HL-60/S4 treated with retinoic acid at 250 ng/mL for 4 days and 3 days (cell line): ENCODE measurements at regions not wholly inside any gene's neighbourhood (a gene's known extent, or its start where the extent isn't known, plus 50 kb on each side); places are given as distances from the start of the nearest gene placed in this dataset.
"Not testable (repeated sequence)": the region's sequence is repeated elsewhere in the genome, so short reads cannot be mapped to it uniquely, and the experiment has no call there.

ENCODE experiments used
- in situ Hi-C: fragments of 300-500 bp; cut with MboI; formaldehyde crosslinking; loops from 2 replicates; pipeline ENCODE4 v1.7.0; 2022; ENCODE audit warnings: low sequenced_read_pairs

- in situ Hi-C loops, result no loop called here
Observed at GRCh38 chr21:15932726-15933125, 202.9 kb downstream of the USP25 start.

- in situ Hi-C loops, result no loop called here
Observed at GRCh38 chr21:15935530-15935929, 205.7 kb downstream of the USP25 start.

GRCh38 chr21:15943009-15943666, 213.4 kb downstream of the USP25 start:
- in situ Hi-C loops, result no loop called here

- in situ Hi-C loops, result no loop called here
Observed at GRCh38 chr21:15947677-15948076, 217.9 kb downstream of the USP25 start.

- in situ Hi-C loops, result no loop called here
Observed at GRCh38 chr21:15953551-15954116, 223.9 kb downstream of the USP25 start.

GRCh38 chr21:15964236-15964855, 234.6 kb downstream of the USP25 start:
- in situ Hi-C loops, result no loop called here

GRCh38 chr21:15966231-15966630, 236.4 kb downstream of the USP25 start:
- in situ Hi-C loops, result no loop called here

- in situ Hi-C loops, result no loop called here
Observed at GRCh38 chr21:15966651-15967050, 236.9 kb downstream of the USP25 start.

GRCh38 chr21:15967661-15968060, 237.9 kb downstream of the USP25 start:
- in situ Hi-C loops, result no loop called here

GRCh38 chr21:15968776-15969310, 239.1 kb downstream of the USP25 start:
- in situ Hi-C loops, result no loop called here

GRCh38 chr21:15976807-15977206, 247.0 kb downstream of the USP25 start:
- in situ Hi-C loops, result no loop called here

- in situ Hi-C loops, result no loop called here
Observed at GRCh38 chr21:15978215-15978738, 248.5 kb downstream of the USP25 start.

- in situ Hi-C loops, result not testable (repeated sequence)
Observed at GRCh38 chr21:15979493-15979892, 249.7 kb downstream of the USP25 start.

GRCh38 chr21:15986277-15986676, 256.5 kb downstream of the USP25 start:
- in situ Hi-C loops, result no loop called here

GRCh38 chr21:15992171-15992570, 262.4 kb downstream of the USP25 start:
- in situ Hi-C loops, result no loop called here

GRCh38 chr21:15993951-15994350, 264.2 kb downstream of the USP25 start:
- in situ Hi-C loops, result no loop called here

- in situ Hi-C loops, result no loop called here
Observed at GRCh38 chr21:15999741-16000140, 270.0 kb downstream of the USP25 start.

GRCh38 chr21:16002874-16003466, 273.2 kb downstream of the USP25 start:
- in situ Hi-C loops, result no loop called here

- in situ Hi-C loops, result no loop called here
Observed at GRCh38 chr21:16004086-16004485, 274.3 kb downstream of the USP25 start.

GRCh38 chr21:16004523-16004922, 274.7 kb downstream of the USP25 start:
- in situ Hi-C loops, result no loop called here

GRCh38 chr21:16005996-16006395, 276.2 kb downstream of the USP25 start:
- in situ Hi-C loops, result no loop called here

- in situ Hi-C loops, result no loop called here
Observed at GRCh38 chr21:16007943-16008342, 278.2 kb downstream of the USP25 start.
